HepG2 (cell line): ENCODE measurements at regions not wholly inside any gene's neighbourhood (a gene's known extent, or its start where the extent isn't known, plus 50 kb on each side); places are given as distances from the start of the nearest gene placed in this dataset.

Experiments used
- ATAC-seq: fragments of 200-7000 bp; cut with Tn5 transposase; 3 replicates; pipeline ENCODE4 v1.9.1; 2020; ENCODE audit warnings: mild to moderate bottlenecking, moderate library complexity
- BruUV-seq: library from RNA; stranded (reverse); fragments of 400-500 nt; replicated peaks from 2 replicates; lab custom pipeline; 2021; lab: Mats Ljungman, UMichigan
- CTCF ChIA-PET: fragments of 300-600 bp; formaldehyde crosslinking; extraction: SDS; loops from one replicate; lab custom pipeline; 2021; ENCODE audit warnings: low total read pairs, inconsistent platforms, low intra/inter-chr PET ratio; lab: Yijun Ruan, JAX
- POLR2A ChIA-PET: fragments of 350-600 bp; sonication (Branson Sonifier 250); formaldehyde crosslinking; loops from one replicate; lab custom pipeline; 2020; ENCODE audit warnings: antibody characterized with exemption, inconsistent platforms; lab: Yijun Ruan, JAX
- DNase-seq: peaks from one replicate; pipeline ENCODE4 v3.0.0-alpha.2; 2015; ENCODE audit warnings: low spot score
- FAIRE-seq: peaks from 3 replicates; lab custom pipeline; 2011; peaks lifted over from hg19 to GRCh38; lab: Jason Lieb, UNC
- H2AFZ ChIP-seq: one replicate; pipeline ENCODE4 v1.6.1; 2011; ENCODE audit warnings: low read length, inconsistent platforms
- H3K27ac ChIP-seq: fragments of 300-600 bp; 3 replicates; pipeline ENCODE4 v1.8.0; 2011; ENCODE audit warnings: mixed run types, mild to moderate bottlenecking, mixed read lengths, low read length, inconsistent platforms; ENCODE audit not compliant: insufficient read depth; ENCODE audit errors: extremely low read length
- H3K27me3 ChIP-seq, 2 experiments: fragments of 200-600 bp in 1 of 2; 2 replicates in 1 of 2; 3 replicates in 1 of 2; pipeline versions ENCODE4 v1.6.0 to v1.8.0; 2011; ENCODE audit warnings: low read length in 2 of 2, mild to moderate bottlenecking in 2 of 2, moderate library complexity in 2 of 2, inconsistent platforms in 1 of 2; ENCODE audit not compliant: insufficient read depth in 2 of 2, control insufficient read depth in 1 of 2
- H3K36me3 ChIP-seq, 2 experiments: fragments of 200-600 bp in 1 of 2; replicated peaks in 1 of 2; 2 replicates in 1 of 2; 3 replicates in 1 of 2; pipeline versions ENCODE4 v1.5.1 to v1.8.0; 2011; ENCODE audit warnings: low read length in 2 of 2, inconsistent platforms in 1 of 2; ENCODE audit not compliant: insufficient read depth in 2 of 2, control insufficient read depth in 1 of 2
- H3K4me1 ChIP-seq: 2 replicates; pipeline ENCODE4 v1.5.1; 2012; ENCODE audit warnings: low read length, inconsistent platforms; ENCODE audit not compliant: insufficient read depth
- H3K4me2 ChIP-seq: 2 replicates; pipeline ENCODE4 v1.6.0; 2011; ENCODE audit warnings: low read depth, low read length, inconsistent platforms
- H3K4me3 ChIP-seq, 3 experiments: fragments of 200-600 bp in 1 of 3; sonication (generic), shearing (Covaris generic) in 1 of 3; replicated peaks in 1 of 3; 2 replicates each; pipeline ENCODE4 v1.5.1; 2011 to 2016; ENCODE audit warnings: low read length in 3 of 3, inconsistent platforms in 2 of 3, low read depth in 2 of 3, mild to moderate bottlenecking in 2 of 3, control low read depth in 1 of 3, mixed read lengths in 1 of 3; ENCODE audit not compliant: insufficient read depth in 1 of 3
- H3K79me2 ChIP-seq: one replicate; pipeline ENCODE4 v1.6.1; 2011; ENCODE audit warnings: low read length, inconsistent platforms; ENCODE audit not compliant: insufficient read depth
- H3K9ac ChIP-seq: 2 replicates; pipeline ENCODE4 v1.6.0; 2011; ENCODE audit warnings: mild to moderate bottlenecking, low read depth, low read length, inconsistent platforms; ENCODE audit not compliant: insufficient read depth
- H3K9me3 ChIP-seq: 2 replicates; pipeline ENCODE4 v1.5.1; 2012; ENCODE audit warnings: mild to moderate bottlenecking, low read length
- H4K20me1 ChIP-seq: 2 replicates; pipeline ENCODE4 v1.6.0; 2011; ENCODE audit warnings: inconsistent platforms, mild to moderate bottlenecking, low read length, moderate library complexity; ENCODE audit not compliant: insufficient read depth
- CEBPG ChIP-seq: IDR thresholded peaks from 2 replicates; pipeline ENCODE4 v1.6.1; 2016
- MIER2 ChIP-seq: IDR thresholded peaks from 2 replicates; pipeline ENCODE4 v1.6.1; 2016; ENCODE audit warnings: missing biosample characterization, missing genetic modification reagents
- SAP130 ChIP-seq: IDR thresholded peaks from 2 replicates; pipeline ENCODE4 v1.6.1; 2016; ENCODE audit warnings: low read depth
- SETDB1 ChIP-seq: sonication (generic); formaldehyde crosslinking; IDR thresholded peaks from 2 replicates; pipeline ENCODE4 v1.5.1; 2020; ENCODE audit warnings: missing genetic modification reagents, mild to moderate bottlenecking, borderline replicate concordance
- TOE1 ChIP-seq: sonication (generic); formaldehyde crosslinking; IDR thresholded peaks from 2 replicates; pipeline ENCODE4 v1.4.0; 2020; ENCODE audit warnings: mild to moderate bottlenecking, missing genetic modification reagents
- ZNF124 ChIP-seq: sonication (generic); formaldehyde crosslinking; IDR thresholded peaks from 2 replicates; pipeline ENCODE4 v1.4.0; 2020; ENCODE audit warnings: missing genetic modification reagents
- ZNF749 ChIP-seq: sonication (generic); formaldehyde crosslinking; IDR thresholded peaks from 2 replicates; pipeline ENCODE4 v1.8.0; 2022; ENCODE audit warnings: mild to moderate bottlenecking, missing genetic modification reagents, moderate library complexity, borderline replicate concordance
- whole genome bisulfite sequencing: methylation state at CpG from one replicate; pipeline ENCODE4 v1.1.6; 2017; ENCODE audit warnings: low lambda C conversion rate; 5-methylcytosine and 5-hydroxymethylcytosine counted together
- in situ Hi-C: cut with HindIII; loops from 2 replicates; pipeline ENCODE4 v1.10.0; 2017; ENCODE audit warnings: low pct_unique_long_range_greater_than_20kb; ENCODE audit not compliant: extremely low pct_ligation_motif_present
- intact Hi-C: fragments of 100-400 bp; cut with micrococcal nuclease; formaldehyde crosslinking; loops from one replicate; pipeline ENCODE4 v1.10.0; 2022; ENCODE audit not compliant: unreplicated experiment
- TF ChIP-seq, protein P1 (sequence below): sonication (generic); formaldehyde crosslinking; IDR thresholded peaks from 2 replicates; pipeline ENCODE4 v1.4.0; 2020; ENCODE audit warnings: mild to moderate bottlenecking, missing genetic modification reagents

DNA sequence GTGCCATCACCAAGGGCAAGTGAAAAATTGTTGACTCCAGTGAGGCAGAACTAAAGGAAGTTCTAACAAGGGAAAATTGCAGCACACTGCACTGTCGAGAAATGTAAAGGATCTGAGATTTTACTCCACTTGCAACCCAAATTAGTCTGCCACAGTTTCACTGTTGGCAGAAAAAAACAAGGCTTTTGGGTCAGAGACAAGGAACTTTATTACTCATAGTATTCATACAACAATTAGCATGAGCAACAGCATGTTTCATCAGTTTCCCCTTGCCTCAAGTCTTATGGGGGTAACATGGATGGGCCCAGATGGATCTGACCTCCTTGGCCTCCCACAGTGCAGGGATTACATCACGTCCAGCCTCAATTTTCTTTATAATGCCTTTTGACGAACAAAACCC, 125.3 kb downstream of the LTN1 start:
- Histone ChIP-seq H3K27ac (no peak overlapping the region), H3K9me3 (no peaks in the 10 kb centered on the region), H3K9ac (no peak overlapping the region), H3K36me3 (peaks cover 0 to 1% of the 10 kb centered on the region in 2 experiments; a peak in 2 of 5 replicates), H2AFZ (no peak overlapping the region), H3K4me3 (no peak overlapping the region), H3K27me3 (no peaks in the 10 kb centered on the region), H3K79me2 (no peaks in the 10 kb centered on the region), H4K20me1 (no peaks in the 10 kb centered on the region), H3K4me2 (no peak overlapping the region), H3K4me1 (no peaks in the 10 kb centered on the region)
- WGBS: 95% methylated on average over 3 of the region's 3 CpGs
- in situ Hi-C loops (no loop called here), intact Hi-C loops (no loop called here)
- TF ChIP-seq TOE1 (CRISPR knock-in tag): no peak
- TF ChIP-seq ZNF749 (CRISPR knock-in tag): no peak
- TF ChIP-seq MIER2 (CRISPR knock-in tag): no peak
- no peak for TF ChIP-seq SAP130 (CRISPR knock-in tag)
- no peak for TF ChIP-seq ZNF124
- no peak for TF ChIP-seq CEBPG (CRISPR knock-in tag)
- TF ChIP-seq SETDB1 (CRISPR knock-in tag): no peak
- TF ChIP-seq, protein P1, sequence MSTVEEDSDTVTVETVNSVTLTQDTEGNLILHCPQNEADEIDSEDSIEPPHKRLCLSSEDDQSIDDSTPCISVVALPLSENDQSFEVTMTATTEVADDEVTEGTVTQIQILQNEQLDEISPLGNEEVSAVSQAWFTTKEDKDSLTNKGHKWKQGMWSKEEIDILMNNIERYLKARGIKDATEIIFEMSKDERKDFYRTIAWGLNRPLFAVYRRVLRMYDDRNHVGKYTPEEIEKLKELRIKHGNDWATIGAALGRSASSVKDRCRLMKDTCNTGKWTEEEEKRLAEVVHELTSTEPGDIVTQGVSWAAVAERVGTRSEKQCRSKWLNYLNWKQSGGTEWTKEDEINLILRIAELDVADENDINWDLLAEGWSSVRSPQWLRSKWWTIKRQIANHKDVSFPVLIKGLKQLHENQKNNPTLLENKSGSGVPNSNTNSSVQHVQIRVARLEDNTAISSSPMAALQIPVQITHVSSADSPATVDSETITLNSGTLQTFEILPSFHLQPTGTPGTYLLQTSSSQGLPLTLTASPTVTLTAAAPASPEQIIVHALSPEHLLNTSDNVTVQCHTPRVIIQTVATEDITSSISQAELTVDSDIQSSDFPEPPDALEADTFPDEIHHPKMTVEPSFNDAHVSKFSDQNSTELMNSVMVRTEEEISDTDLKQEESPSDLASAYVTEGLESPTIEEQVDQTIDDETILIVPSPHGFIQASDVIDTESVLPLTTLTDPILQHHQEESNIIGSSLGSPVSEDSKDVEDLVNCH (CRISPR knock-in tag): no peak
- DNase-seq (no peak), ATAC-seq (no peak), FAIRE-seq (no peak)
- POLR2A ChIA-PET: no interaction called here
- CTCF ChIA-PET: no interaction called here
- BruUV-seq: no TSS peak
